Fibroblast of upper back skin (primary cell): ENCODE measurements at regions not wholly inside any gene's neighbourhood (a gene's known extent, or its start where the extent isn't known, plus 50 kb on each side); places are given as distances from the start of the nearest gene placed in this dataset.
"Not testable (repeated sequence)": the region's sequence is repeated elsewhere in the genome, so short reads cannot be mapped to it uniquely, and the experiment has no call there.

ENCODE experiments used
- DNase-seq: peaks from one replicate; pipeline ENCODE4 v3.0.0-alpha.2; 2013

GRCh38 chr5:104643320-104643719, 1080.7 kb upstream of the NUDT12 start:
- no peak for DNase-seq

GRCh38 chr5:104635227-104635626, 1072.6 kb upstream of the NUDT12 start:
- peak; percentile 52 for DNase-seq

GRCh38 chr5:104628911-104629310, 1066.3 kb upstream of the NUDT12 start:
- DNase-seq = peak; percentile 52

DNA sequence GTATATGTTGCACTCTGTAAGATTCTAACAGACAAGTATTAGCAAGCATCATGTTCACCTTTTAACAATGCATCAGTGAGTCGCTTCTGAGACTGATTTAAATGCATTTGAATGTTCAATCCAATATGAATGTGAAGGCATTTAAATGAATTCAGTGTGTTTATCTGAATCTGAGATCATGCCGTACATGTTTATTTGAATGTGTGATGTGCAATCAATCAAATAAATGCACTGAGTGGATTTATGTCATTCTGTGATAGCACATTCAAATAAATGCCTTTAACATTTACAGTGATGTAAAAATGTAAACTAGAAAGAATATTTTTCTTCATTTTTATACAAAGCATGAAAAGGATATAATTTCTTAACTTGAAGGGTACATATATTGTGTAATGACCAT, 1063.5 kb upstream of the NUDT12 start:
- DNase-seq = no peak

GRCh38 chr5:104612005-104612404, 1049.4 kb upstream of the NUDT12 start:
- no peak for DNase-seq

GRCh38 chr5:104611135-104611767, 1048.7 kb upstream of the NUDT12 start:
- peak; percentile 3 for DNase-seq

GRCh38 chr5:104606258-104606829, 1043.8 kb upstream of the NUDT12 start:
- no peak for DNase-seq

- DNase-seq = no peak
Measured at GRCh38 chr5:104599726-104600125, 1037.1 kb upstream of the NUDT12 start.

DNA sequence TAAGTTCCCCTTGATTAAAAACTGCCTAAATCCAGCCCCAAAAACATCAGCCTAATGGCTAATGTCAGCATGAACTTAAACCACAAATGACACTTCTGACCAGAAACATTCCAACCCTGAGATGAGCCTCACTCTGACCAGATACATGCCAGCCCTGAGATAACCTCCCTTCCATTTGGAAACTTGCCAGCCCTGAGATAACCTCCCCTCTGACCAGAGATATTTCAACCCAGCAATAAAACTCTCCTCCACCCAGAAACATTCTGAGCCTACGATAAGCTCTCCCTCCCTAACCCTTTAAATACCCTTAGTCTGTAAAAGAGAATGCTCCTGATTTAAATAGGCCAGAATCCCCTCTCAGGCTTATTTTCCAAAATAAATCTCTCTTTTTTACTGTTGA, 1035.7 kb upstream of the NUDT12 start:
- DNase-seq = no peak

DNA sequence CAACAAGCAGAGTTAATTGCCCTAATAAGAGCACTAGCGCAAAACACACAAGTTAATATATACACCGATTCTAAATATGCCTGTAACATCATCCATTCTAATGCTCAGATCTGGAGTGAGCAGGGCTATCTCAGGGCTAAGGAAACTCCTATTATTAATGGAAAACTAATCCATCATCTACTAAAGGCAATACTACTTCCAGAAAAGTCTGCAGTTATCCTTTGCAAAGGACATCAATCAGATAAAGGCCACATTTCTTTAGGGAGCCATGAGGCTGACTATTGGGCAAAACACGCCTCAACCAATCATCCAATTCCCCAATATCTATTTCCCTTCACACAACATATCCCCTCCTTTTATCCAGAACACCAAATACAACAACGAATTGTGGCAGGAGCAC, 1032.3 kb upstream of the NUDT12 start:
- no peak for DNase-seq

GRCh38 chr5:104576677-104577076, 1014.1 kb upstream of the NUDT12 start:
- DNase-seq = no peak

DNA sequence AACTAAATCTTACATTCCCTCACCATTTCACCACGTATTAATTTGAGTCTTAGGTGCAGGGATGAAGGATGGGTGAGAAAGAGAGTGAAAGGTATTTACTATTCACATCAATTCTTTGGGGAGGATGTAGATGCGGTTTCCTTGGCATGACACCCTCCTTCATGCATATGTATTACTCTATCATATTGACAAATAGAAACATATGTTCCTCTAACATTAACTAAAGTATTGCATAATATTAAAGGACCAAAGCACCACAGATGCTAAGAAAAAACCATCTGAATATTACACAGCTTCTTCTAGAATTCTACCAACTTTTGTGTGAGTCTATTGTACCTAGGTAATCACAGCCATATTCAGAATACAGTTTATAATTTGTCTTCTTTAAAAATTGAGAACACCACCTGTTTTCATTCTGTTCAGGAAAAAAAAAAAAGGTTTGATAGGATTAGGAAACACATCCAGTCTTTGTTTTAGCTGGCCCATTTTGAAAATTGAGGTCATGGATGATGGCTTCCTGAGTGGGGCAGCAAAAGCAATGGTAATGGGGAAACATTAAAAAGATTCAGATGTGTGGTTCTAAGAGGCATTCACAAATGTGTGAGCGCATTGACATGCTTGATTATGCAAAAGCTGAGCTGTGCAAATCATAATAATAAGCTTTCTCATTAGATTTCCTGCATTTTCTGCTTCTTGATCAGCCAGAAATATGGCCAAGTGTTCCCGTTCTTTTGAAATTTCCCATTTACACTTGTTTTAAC, 1011.5 kb upstream of the NUDT12 start:
- no peak for DNase-seq

DNA sequence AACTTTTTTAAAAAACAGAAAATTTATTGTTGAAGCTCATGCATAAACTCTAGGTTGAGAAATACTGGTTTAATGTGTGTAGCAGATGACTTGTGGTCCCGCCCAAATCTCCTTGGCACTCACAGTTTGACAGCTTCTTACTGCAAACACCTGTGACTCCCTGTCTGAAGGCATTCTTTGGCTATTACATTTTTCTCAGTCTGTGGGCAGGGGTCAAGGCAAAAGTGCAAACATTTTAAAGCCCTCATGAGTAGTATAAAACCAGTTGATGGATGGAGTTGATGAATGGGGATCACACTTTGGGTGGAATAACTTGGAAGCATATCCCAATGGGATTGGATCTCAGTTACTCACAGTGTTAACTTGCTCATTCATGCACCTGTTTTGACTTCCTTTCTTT, 1007.0 kb upstream of the NUDT12 start:
- DNase-seq = no peak

DNA sequence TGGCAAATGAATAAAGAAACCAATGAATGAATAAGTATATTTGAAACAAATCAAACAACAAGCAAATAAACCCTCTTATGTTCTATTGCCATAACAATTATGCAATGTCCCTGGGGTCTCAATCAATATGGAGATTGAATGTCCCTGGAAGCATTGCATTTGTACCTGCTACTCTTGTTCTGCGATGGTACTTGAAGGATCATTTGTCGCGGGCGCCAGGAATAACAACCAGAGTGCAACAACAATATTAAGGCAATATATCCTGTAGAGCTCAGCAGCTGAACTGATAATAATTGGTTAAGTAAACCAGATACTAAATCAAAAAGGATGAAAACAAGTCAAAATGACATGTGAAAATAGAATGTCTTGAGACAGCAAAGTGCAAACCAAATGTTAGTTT, 1001.9 kb upstream of the NUDT12 start:
- no peak for DNase-seq

DNA sequence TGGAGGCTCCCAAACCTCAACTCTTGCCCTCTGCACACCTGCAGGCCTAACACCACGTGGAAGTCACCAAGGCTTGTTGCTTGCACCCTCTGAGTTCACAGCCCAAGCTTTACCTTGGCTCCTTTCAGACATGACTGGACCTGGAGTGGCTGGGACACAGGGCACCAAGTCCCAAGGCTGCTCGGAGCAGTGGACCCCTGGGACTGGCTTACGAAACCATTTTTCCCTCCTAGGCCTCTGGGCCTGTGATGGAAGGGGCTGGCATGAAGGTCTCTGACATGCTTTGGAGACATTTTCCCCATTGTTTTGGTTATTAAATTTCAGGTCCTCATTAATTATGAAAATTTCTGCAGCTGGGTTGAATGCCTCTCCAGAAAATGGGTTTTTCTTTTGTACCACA, 994.4 kb upstream of the NUDT12 start:
- DNase-seq = no peak

DNA sequence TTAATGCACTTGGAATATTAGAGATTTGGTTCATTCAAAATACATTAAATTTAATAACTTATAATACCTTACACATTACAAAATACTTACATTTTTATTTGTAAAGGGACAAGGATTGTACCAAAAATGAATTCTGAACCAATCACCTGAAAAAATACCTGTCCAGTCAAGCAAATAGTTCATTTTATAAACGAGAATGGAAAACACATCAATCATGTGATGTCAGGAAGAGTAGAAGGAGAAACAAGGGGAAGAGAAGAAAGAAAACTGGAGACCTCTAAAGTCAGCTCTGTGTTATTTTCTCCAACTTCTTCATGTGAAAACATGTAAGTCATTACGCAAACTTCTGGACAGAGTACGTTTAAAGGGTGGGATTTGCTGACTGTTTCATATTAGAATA, 989.0 kb upstream of the NUDT12 start:
- no peak for DNase-seq

DNA sequence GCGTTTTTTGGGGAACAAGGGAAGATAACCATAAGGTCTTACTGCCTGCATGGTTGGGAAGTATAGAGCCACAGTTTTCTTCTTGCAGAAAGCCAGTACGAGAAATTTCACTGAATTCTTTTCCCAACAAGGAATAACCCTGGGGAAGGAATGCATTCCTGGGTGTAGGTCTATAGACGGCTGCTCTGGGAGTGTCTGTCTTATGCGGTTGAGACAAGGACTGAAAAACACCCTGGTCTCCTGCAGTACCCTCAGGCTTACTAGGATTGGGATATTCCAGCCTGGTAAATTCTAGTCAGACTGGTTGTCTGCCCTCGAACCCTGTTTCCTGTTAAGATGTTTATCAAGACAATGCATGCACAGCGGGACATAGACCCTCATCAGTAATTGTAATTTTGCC, 984.3 kb upstream of the NUDT12 start:
- DNase-seq = not testable (repeated sequence)

DNA sequence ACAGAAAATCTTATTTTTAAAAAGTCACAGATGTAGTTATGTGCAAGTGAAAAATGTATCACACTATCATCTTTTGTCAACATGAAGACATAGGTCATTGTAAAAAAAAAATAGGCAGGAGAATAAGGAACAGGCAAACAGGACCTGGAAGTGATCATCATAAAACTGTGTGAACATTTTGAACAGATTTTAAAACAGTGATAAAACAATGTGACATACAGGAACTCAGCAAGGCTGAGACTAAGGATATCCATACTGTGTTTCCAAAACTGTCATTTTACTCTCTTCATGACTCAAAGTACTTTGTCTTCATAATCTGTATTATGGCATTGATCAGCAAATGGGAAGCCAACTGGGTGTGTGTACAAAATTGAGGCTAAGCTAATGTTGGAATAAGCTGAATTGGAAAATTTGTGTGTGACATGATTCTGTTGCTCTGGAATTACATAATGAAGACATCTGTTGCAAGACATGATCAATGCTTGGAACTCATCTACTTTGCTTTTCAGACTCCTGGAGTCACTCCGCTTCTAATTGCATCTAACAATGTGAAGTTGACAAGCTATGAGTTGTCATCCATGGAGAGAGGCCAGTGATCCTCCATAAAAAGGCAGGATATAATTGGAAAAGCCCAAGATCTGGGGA, 978.7 kb upstream of the NUDT12 start:
- DNase-seq = peak; percentile 2

- peak; percentile 60 for DNase-seq
Measured at GRCh38 chr5:104540448-104540847, 977.9 kb upstream of the NUDT12 start.

GRCh38 chr5:104539618-104540350, 977.2 kb upstream of the NUDT12 start:
- no peak for DNase-seq

- DNase-seq = no peak
Measured at GRCh38 chr5:104538734-104539133, 976.1 kb upstream of the NUDT12 start.

GRCh38 chr5:104533498-104533897, 970.9 kb upstream of the NUDT12 start:
- DNase-seq = no peak

- no peak for DNase-seq
Measured at GRCh38 chr5:104526866-104527265, 964.3 kb upstream of the NUDT12 start.
